Fibroblast of lung (primary cell): ENCODE measurements at regions not wholly inside any gene's neighbourhood (a gene's known extent, or its start where the extent isn't known, plus 50 kb on each side); places are given as distances from the start of the nearest gene placed in this dataset.

ENCODE experiments used
- CTCF ChIP-seq, 2 donors: IDR thresholded peaks in 1 of 2; conservative IDR thresholded peaks in 1 of 2; 1 replicate in 1 of 2; 2 replicates in 1 of 2; pipeline ENCODE4 v1.5.1; 2011 to 2012; ENCODE audit warnings: low read length in 2 of 2, control low read depth in 1 of 2, inconsistent platforms in 1 of 2, low read depth in 1 of 2, mild to moderate bottlenecking in 1 of 2
- EZH2 ChIP-seq: IDR thresholded peaks from 2 replicates; pipeline ENCODE4 v1.5.1; 2012; ENCODE audit warnings: low read length, control low read depth, mild to moderate bottlenecking; ENCODE audit errors: missing control alignments

- TF ChIP-seq CTCF (conservative IDR thresholded peaks at IDR 0.05 in 1 of 2, IDR thresholded peaks at IDR 0.05 in 1 of 2; ENCODE audit: low read depth in 1 of 2, low read length in 2 of 2) (no peak), EZH2 (no peak)
Observed at GRCh38 chr4:147037069-147037468, 91.4 kb upstream of the TTC29 start.
